WERI-Rb-1 (cell line): ENCODE measurements at regions not wholly inside any gene's neighbourhood (a gene's known extent, or its start where the extent isn't known, plus 50 kb on each side); places are given as distances from the start of the nearest gene placed in this dataset.
"Not testable (repeated sequence)": the region's sequence is repeated elsewhere in the genome, so short reads cannot be mapped to it uniquely, and the experiment has no call there.

ENCODE experiments used
- DNase-seq: peaks from one replicate; pipeline ENCODE4 v3.0.0-alpha.2; 2020
- H3K27ac ChIP-seq: fragments of 250-450 bp; sonication (Bioruptor Pico); 2 replicates; pipeline ENCODE4 v1.5.1; 2020; ENCODE audit warnings: mild to moderate bottlenecking, moderate library complexity
- H3K27me3 ChIP-seq: fragments of 250-450 bp; sonication (Bioruptor Pico); 2 replicates; pipeline ENCODE4 v1.5.1; 2021; ENCODE audit warnings: mild to moderate bottlenecking, low read depth, moderate library complexity; ENCODE audit not compliant: insufficient read depth, severe bottlenecking
- H3K36me3 ChIP-seq: fragments of 250-450 bp; sonication (Bioruptor Pico); 2 replicates; pipeline ENCODE4 v1.5.1; 2020; ENCODE audit warnings: mild to moderate bottlenecking, moderate library complexity
- H3K4me3 ChIP-seq: 2 replicates; pipeline ENCODE4 v1.5.1; 2011; ENCODE audit warnings: low read depth, mild to moderate bottlenecking, control low read depth, low read length
- H3K9me3 ChIP-seq: fragments of 250-450 bp; sonication (Bioruptor Pico); 2 replicates; pipeline ENCODE4 v1.5.1; 2021; ENCODE audit warnings: mild to moderate bottlenecking, moderate library complexity; ENCODE audit not compliant: severe bottlenecking
- CTCF ChIP-seq: IDR thresholded peaks from 2 replicates; pipeline ENCODE4 v1.5.1; 2011; ENCODE audit warnings: low read depth, mild to moderate bottlenecking, control low read depth, inconsistent platforms, low read length

GRCh38 chr21:39072468-39072867 is 110.8 kb downstream of the PSMG1 start:
- H3K9me3 ChIP-seq: no peaks in the 10 kb centered on the region
- H3K27me3 ChIP-seq: no peaks in the 10 kb centered on the region
- no peak for DNase-seq
- H3K36me3 ChIP-seq: no peaks in the 10 kb centered on the region
- no peak overlapping the region for H3K4me3 ChIP-seq
- TF ChIP-seq CTCF: no peak
- no peak overlapping the region for H3K27ac ChIP-seq

DNA sequence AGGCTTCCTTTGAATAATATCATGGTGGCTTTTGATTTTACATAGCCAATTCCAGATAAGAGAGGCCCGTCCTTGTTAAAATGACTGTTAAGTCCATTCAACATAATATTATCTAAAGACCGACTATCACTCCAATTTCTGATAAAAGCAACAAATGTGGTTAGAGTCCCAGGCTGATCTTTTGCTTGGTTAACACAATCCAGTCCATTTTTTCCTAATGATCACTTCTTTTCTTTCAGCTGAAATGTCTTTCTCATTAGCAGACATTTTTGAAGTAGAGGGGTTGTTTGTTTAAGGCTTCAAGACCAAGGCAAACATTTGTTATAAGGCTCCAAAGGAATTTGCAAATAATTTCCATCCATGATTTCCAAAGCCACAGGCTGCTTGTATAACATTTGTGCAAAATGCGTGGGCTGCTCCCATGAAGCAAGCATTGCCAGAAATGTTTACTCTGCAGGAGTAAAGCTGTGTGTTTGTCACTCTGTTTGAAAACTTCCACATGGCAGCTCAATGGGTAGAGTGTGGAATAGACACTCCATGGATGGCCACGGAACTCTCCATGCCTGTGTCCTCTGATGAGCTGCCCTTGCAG is 111.5 kb downstream of the PSMG1 start:
- Histone ChIP-seq H3K36me3 (no peaks in the 10 kb centered on the region), H3K27ac (no peak overlapping the region), H3K27me3 (no peaks in the 10 kb centered on the region), H3K9me3 (no peaks in the 10 kb centered on the region), H3K4me3 (no peak overlapping the region)
- no peak for TF ChIP-seq CTCF
- no peak for DNase-seq

GRCh38 chr21:39069856-39070255 is 113.4 kb downstream of the PSMG1 start:
- H3K27ac ChIP-seq, H3K4me3 ChIP-seq, H3K9me3 ChIP-seq, DNase-seq, H3K27me3 ChIP-seq, H3K36me3 ChIP-seq: not testable (repeated sequence)

DNA sequence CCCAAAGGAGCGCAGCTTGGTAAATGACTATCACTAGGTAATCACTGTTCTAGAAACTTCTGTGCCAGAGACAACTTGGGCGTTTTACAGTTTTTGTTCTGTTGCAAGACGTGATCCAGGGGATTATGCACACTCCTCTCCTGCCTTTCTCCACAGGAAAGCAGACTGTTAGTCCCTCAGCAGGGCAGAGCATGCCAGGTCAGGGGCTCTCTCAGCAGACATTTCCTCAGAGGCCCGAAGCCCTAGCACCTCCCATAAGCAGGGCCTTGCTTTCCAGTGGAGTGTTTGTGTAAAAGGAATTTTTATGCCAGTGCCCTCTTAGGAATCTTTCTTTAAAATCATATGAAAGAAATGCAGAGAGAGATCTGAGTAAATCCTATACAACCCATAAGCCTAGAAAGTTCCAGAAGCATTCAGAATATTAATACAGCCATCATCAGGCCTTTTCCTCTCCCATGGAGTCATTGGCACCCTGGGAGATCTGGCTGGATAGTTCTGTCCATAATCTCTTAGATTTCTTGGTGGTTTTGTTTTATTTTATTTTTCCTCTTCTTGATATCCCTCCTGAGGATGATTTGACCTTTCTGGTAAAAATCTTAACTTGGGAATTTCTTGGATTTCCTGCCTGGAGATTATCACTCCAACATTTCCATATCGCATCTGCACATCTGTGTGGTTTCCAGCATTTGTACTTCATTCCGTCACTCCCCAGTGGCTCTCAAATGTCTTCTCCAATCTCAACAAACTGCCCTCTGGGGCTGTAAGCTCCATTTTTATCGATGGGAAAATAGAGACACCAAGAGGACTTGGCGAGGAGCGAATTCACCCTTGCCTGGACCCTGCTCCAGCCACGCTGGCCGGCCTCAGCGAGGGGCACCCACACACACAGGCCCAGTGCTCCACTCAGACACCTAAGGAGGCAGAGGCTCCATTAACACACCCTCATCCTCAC is 116.1 kb downstream of the PSMG1 start:
- no peak for DNase-seq
- TF ChIP-seq CTCF: no peak
- H3K36me3 ChIP-seq: no peaks in the 10 kb centered on the region
- H3K4me3 ChIP-seq: no peak overlapping the region
- H3K9me3 ChIP-seq: peaks cover 9% of the 10 kb centered on the region
- H3K27ac ChIP-seq: no peak overlapping the region
- H3K27me3 ChIP-seq: no peaks in the 10 kb centered on the region

DNA sequence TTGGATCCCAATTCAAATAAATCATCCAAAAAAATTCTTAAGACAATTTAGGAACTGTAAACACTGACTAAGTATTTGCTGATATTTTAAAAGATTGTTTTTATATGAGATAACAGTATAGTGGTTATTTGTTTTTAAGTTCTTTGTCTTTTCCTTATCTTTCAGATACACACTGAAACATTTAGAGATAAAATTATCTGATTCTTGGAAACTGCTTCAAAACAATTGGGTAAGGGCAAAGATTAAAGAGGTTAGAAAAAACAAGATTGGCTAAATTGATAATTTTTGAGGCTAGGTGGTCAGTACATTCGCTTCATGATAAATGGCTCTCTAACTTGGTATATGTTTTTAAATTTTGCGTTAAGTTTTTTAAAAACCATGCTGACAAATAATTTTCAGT is 117.3 kb downstream of the PSMG1 start:
- Histone ChIP-seq H3K27me3 (no peaks in the 10 kb centered on the region), H3K9me3 (peaks cover 9% of the 10 kb centered on the region), H3K27ac (no peak overlapping the region), H3K4me3 (no peak overlapping the region), H3K36me3 (no peaks in the 10 kb centered on the region)
- no peak for DNase-seq
- no peak for TF ChIP-seq CTCF

DNA sequence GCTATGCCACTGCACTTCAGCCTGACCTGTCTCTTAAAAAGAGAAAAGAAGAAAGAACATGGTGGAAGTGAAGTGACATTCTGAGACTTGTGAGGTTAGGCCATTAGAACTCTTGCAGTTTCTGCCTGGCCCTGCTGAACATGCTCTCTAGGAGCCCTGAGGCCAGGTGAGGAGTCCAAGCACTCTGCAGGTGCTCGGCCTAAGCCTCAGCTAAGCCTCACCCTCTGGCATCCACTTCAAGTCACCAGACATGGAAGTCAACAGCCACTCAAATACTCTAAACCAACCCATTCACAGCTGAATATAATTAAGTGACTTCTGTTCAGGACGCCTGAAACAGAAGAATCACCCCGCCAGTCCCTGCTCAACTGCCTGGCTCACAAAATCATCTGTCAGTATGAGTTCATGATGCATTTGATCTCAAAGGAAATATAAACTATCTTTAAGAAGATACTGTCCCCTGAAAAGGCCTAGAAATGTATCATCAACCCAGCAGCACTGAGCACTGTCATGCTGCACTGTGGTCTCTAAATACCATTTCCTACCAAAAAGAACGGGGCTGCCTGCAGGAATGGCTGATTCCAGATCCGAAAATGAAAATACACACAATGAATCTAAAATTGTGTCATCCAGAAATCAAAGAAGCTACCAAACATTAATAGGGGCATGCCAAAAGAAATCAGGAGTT is 118.8 kb downstream of the PSMG1 start:
- no peak overlapping the region for H3K27ac ChIP-seq
- H3K27me3 ChIP-seq: no peaks in the 10 kb centered on the region
- H3K36me3 ChIP-seq: no peaks in the 10 kb centered on the region
- no peak for DNase-seq
- no peak overlapping the region for H3K4me3 ChIP-seq
- no peak for TF ChIP-seq CTCF
- H3K9me3 ChIP-seq: peaks cover 9% of the 10 kb centered on the region
